ENCODE measurements at regions not wholly inside any gene's neighbourhood (a gene's known extent, or its start where the extent isn't known, plus 50 kb on each side); places are given as distances from the start of the nearest gene placed in this dataset.

- TF ChIP-seq CTCF (IDR thresholded peaks at IDR 0.05; ENCODE audit: poor library complexity) (no peak), EZH2 (IDR thresholded peaks at IDR 0.05; ENCODE audit: borderline replicate concordance) (no peak), EZH2phosphoT487 (IDR thresholded peaks at IDR 0.05; ENCODE audit: low read depth, severe bottlenecking, unreplicated experiment) (no peak)
These were observed 133.8 kb downstream of the ZFP36L2 start for GRCh38 chr2:43092520-43093179.
